ENCODE measurements at regions not wholly inside any gene's neighbourhood (a gene's known extent, or its start where the extent isn't known, plus 50 kb on each side); places are given as distances from the start of the nearest gene placed in this dataset.
A peak's percentile ranks its signal among the peaks of the same experiment; 100 is the strongest.

GRCh38 chr2:67625178-67625577 is 228.0 kb downstream of the ETAA1 start:
- no peak overlapping the region for H3K4me3 ChIP-seq (ENCODE audit: low read length)
- ATAC-seq (no peak), DNase-seq (no peak)
- intact Hi-C loops (cut with DNase I), result no loop called here
- H3K4me1 ChIP-seq (ENCODE audit: control insufficient read depth, insufficient read depth, low read length), result no peaks in the 10 kb centered on the region
- no peaks in the 10 kb centered on the region for H3K9me3 ChIP-seq (ENCODE audit: control insufficient read depth, low read length)
- no peaks in the 10 kb centered on the region for H3K27me3 ChIP-seq (ENCODE audit: control insufficient read depth, insufficient read depth)
- no peak overlapping the region for H3K27ac ChIP-seq (ENCODE audit: low read length)

- no peaks in the 10 kb centered on the region for H3K9me3 ChIP-seq (ENCODE audit: control insufficient read depth, low read length)
- intact Hi-C loops (cut with DNase I), result no loop called here
- no peak for ATAC-seq
- no peak for DNase-seq
- H3K4me1 ChIP-seq (ENCODE audit: control insufficient read depth, insufficient read depth, low read length), result no peaks in the 10 kb centered on the region
- no peak overlapping the region for H3K27ac ChIP-seq (ENCODE audit: low read length)
- no peaks in the 10 kb centered on the region for H3K27me3 ChIP-seq (ENCODE audit: control insufficient read depth, insufficient read depth)
- no peak overlapping the region for H3K4me3 ChIP-seq (ENCODE audit: low read length)
- 64% methylated on average over 5 of the region's 5 CpGs for WGBS
These were observed 228.8 kb downstream of the ETAA1 start for GRCh38 chr2:67625690-67626475.

GRCh38 chr2:67626656-67627055 is 229.5 kb downstream of the ETAA1 start:
- no peaks in the 10 kb centered on the region for H3K4me1 ChIP-seq (ENCODE audit: control insufficient read depth, insufficient read depth, low read length)
- H3K27me3 ChIP-seq (ENCODE audit: control insufficient read depth, insufficient read depth), result no peaks in the 10 kb centered on the region
- no peak overlapping the region for H3K27ac ChIP-seq (ENCODE audit: low read length)
- no peak for DNase-seq
- WGBS, result 79% methylated on average over 4 of the region's 4 CpGs
- intact Hi-C loops (cut with DNase I), result no loop called here
- ATAC-seq, result no peak
- H3K4me3 ChIP-seq (ENCODE audit: low read length), result no peak overlapping the region
- no peaks in the 10 kb centered on the region for H3K9me3 ChIP-seq (ENCODE audit: control insufficient read depth, low read length)

- ATAC-seq (no peak), DNase-seq (no peak)
- Histone ChIP-seq H3K4me3 (ENCODE audit: low read length) (no peak overlapping the region), H3K4me1 (ENCODE audit: control insufficient read depth, insufficient read depth, low read length) (no peaks in the 10 kb centered on the region), H3K9me3 (ENCODE audit: control insufficient read depth, low read length) (no peaks in the 10 kb centered on the region), H3K27ac (ENCODE audit: low read length) (no peak overlapping the region), H3K27me3 (ENCODE audit: control insufficient read depth, insufficient read depth) (no peaks in the 10 kb centered on the region)
- 87% methylated on average over 3 of the region's 3 CpGs for WGBS
- intact Hi-C loops (cut with DNase I), result no loop called here
These were observed 230.5 kb downstream of the ETAA1 start for GRCh38 chr2:67627456-67628207.

GRCh38 chr2:67628892-67629291 is 231.8 kb downstream of the ETAA1 start:
- H3K27ac ChIP-seq (ENCODE audit: low read length), result no peak overlapping the region
- intact Hi-C loops (cut with DNase I), result no loop called here
- no peaks in the 10 kb centered on the region for H3K27me3 ChIP-seq (ENCODE audit: control insufficient read depth, insufficient read depth)
- no peaks in the 10 kb centered on the region for H3K9me3 ChIP-seq (ENCODE audit: control insufficient read depth, low read length)
- 74% methylated on average over 1 of the region's 1 CpG for WGBS
- no peak overlapping the region for H3K4me3 ChIP-seq (ENCODE audit: low read length)
- no peak for DNase-seq
- ATAC-seq, result no peak
- H3K4me1 ChIP-seq (ENCODE audit: control insufficient read depth, insufficient read depth, low read length), result no peaks in the 10 kb centered on the region

- Histone ChIP-seq H3K4me1 (ENCODE audit: control insufficient read depth, insufficient read depth, low read length) (no peaks in the 10 kb centered on the region), H3K27me3 (ENCODE audit: control insufficient read depth, insufficient read depth) (no peaks in the 10 kb centered on the region), H3K27ac (ENCODE audit: low read length) (no peak overlapping the region), H3K4me3 (ENCODE audit: low read length) (no peak overlapping the region), H3K9me3 (ENCODE audit: control insufficient read depth, low read length) (no peaks in the 10 kb centered on the region)
- no peak for DNase-seq
- ATAC-seq, result no peak
- intact Hi-C loops (cut with DNase I), result no loop called here
These were observed 234.3 kb downstream of the ETAA1 start for GRCh38 chr2:67631483-67631882.

- Histone ChIP-seq H3K9me3 (ENCODE audit: control insufficient read depth, low read length) (no peaks in the 10 kb centered on the region), H3K4me3 (ENCODE audit: low read length) (no peak overlapping the region), H3K27me3 (ENCODE audit: control insufficient read depth, insufficient read depth) (no peaks in the 10 kb centered on the region), H3K4me1 (ENCODE audit: control insufficient read depth, insufficient read depth, low read length) (peaks cover 1% of the 10 kb centered on the region), H3K27ac (ENCODE audit: low read length) (no peak overlapping the region)
- intact Hi-C loops (cut with DNase I), result no loop called here
- DNase-seq (no peak), ATAC-seq (peak; percentile 57 to 65)
- WGBS, result 78% methylated on average over 3 of the region's 3 CpGs
These were observed 236.2 kb downstream of the ETAA1 start for GRCh38 chr2:67633212-67633856.

GRCh38 chr2:67638146-67638545 is 241.0 kb downstream of the ETAA1 start:
- Histone ChIP-seq H3K27me3 (ENCODE audit: control insufficient read depth, insufficient read depth) (no peaks in the 10 kb centered on the region), H3K4me1 (ENCODE audit: control insufficient read depth, insufficient read depth, low read length) (peaks cover 1% of the 10 kb centered on the region), H3K9me3 (ENCODE audit: control insufficient read depth, low read length) (no peaks in the 10 kb centered on the region), H3K4me3 (ENCODE audit: low read length) (no peak overlapping the region), H3K27ac (ENCODE audit: low read length) (no peak overlapping the region)
- intact Hi-C loops (cut with DNase I), result no loop called here
- no peak for ATAC-seq
- no peak for DNase-seq
- 23% methylated on average over 3 of the region's 3 CpGs for WGBS

- DNase-seq, result no peak
- Histone ChIP-seq H3K27me3 (ENCODE audit: control insufficient read depth, insufficient read depth) (no peaks in the 10 kb centered on the region), H3K27ac (ENCODE audit: low read length) (no peak overlapping the region), H3K9me3 (ENCODE audit: control insufficient read depth, low read length) (no peaks in the 10 kb centered on the region), H3K4me3 (ENCODE audit: low read length) (no peak overlapping the region), H3K4me1 (ENCODE audit: control insufficient read depth, insufficient read depth, low read length) (peaks cover 1% of the 10 kb centered on the region)
- intact Hi-C loops (cut with DNase I), result loop anchor here in 2 of 4 donors (10.0 kb wide), 3 partner anchors 77 to 1217 kb away; partner anchors contain the start of gene MEIS1 (in 1 of the 2)
- ATAC-seq, result peak in 1 of 2 donors; percentile 43
- WGBS, result 55% methylated on average over 3 of the region's 3 CpGs
These were observed 244.3 kb downstream of the ETAA1 start for GRCh38 chr2:67641312-67642045.

- Histone ChIP-seq H3K4me3 (ENCODE audit: low read length) (no peak overlapping the region), H3K27ac (ENCODE audit: low read length) (no peak overlapping the region), H3K27me3 (ENCODE audit: control insufficient read depth, insufficient read depth) (no peaks in the 10 kb centered on the region), H3K4me1 (ENCODE audit: control insufficient read depth, insufficient read depth, low read length) (peaks cover 1% of the 10 kb centered on the region), H3K9me3 (ENCODE audit: control insufficient read depth, low read length) (no peaks in the 10 kb centered on the region)
- no peak for ATAC-seq
- intact Hi-C loops (cut with DNase I), result loop anchor here in 2 of 4 donors (10.0 kb wide), 3 partner anchors 77 to 1217 kb away; partner anchors contain the start of gene MEIS1 (in 1 of the 2)
- DNase-seq, result peak in 1 of 3 donors; percentile 41
- 33% methylated on average over 4 of the region's 4 CpGs for WGBS
These were observed 244.9 kb downstream of the ETAA1 start for GRCh38 chr2:67642046-67642382.

Measured in right cardiac atrium (tissue), 5 donors.